HG02763 (cell line): ENCODE measurements at regions not wholly inside any gene's neighbourhood (a gene's known extent, or its start where the extent isn't known, plus 50 kb on each side); places are given as distances from the start of the nearest gene placed in this dataset.

ENCODE experiments used
- ATAC-seq: cut with Tn5 transposase; IDR thresholded peaks from one replicate; pipeline ENCODE4 v1.9.1; 2021; ENCODE audit warnings: mild to moderate bottlenecking, moderate library complexity; ENCODE audit not compliant: unreplicated experiment

DNA sequence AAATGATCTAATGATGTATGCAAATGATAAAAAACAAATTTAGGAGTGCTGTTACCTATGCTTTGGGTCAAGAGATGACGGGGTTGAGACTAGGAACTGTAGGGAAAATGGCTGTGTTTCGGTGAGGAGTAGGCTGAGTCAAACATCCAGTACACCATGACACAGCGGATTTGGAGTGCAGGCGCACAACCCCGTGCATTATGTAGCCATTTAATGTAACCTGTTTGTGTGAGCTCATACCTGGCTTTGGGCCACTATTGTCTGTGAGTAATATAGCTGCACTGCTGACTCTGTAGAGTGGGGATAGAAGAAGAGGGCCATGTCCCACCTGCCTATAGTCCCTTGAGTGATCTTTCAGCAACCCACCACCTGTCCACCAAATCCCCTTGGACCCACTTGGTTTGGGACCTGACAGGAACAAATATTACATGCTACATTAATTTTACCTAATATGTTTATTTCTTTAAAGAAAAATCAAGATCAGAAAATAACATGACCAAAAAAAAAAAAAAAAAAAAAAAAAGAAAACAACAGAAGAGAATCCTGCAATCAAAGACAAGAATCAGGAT lies 95.5 kb upstream of the KLHL1 start:
- no peak for ATAC-seq

DNA sequence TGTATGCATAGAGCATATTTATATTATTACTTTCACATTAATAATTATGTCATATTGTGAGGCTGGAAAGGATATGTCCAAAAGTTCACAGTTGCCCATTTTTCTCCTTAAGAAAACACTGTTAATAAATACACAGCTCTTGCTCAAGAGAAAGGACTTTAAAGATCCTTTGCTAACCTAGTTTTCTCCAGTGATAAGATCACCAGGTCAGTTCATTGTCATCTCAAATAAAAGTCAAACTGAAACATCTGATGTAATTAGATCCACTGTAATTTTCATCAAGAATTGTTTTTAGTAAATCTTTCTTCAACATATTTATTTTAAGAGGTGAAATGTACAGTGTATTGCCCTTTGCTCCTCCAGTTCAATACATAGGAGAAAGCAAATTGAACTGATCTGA lies 82.8 kb upstream of the KLHL1 start:
- ATAC-seq, result no peak

DNA sequence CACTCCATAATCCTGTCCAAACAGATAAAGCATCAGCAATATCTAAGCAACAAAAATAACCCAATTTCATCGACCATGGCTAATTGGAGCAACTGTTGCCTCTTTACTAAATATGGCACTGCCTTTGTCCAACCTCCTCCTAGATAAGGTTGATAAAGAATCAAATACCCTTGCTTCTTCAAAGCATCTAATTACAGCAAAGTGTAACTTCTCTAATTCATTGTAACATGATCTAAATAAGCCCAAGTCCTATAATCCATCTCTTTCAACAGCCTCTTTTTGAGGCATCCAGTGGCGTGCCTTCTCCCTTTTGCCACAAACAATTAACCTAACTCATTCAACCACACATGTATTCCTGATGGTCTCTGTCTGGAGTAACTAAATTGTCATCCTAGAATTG lies 81.7 kb upstream of the KLHL1 start:
- no peak for ATAC-seq

DNA sequence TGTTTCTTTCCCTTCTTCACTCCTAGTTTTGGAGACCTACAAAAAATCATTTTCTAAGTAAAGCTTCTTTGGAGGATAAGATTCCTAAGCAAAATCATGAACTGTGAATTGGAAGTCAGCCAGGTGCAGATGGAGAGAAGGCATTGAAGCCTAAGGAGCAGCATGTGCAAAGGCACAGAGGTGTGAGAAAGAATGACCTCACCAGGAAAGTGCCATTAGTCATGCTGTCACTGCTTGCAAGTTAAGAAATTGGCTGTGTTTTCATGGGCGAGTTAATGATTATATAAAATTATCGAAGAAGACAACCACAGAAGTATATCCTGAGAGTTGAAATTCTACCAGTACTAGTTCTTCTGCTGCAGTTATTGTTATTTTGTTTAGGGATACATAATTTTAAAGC lies 80.3 kb upstream of the KLHL1 start:
- no peak for ATAC-seq

DNA sequence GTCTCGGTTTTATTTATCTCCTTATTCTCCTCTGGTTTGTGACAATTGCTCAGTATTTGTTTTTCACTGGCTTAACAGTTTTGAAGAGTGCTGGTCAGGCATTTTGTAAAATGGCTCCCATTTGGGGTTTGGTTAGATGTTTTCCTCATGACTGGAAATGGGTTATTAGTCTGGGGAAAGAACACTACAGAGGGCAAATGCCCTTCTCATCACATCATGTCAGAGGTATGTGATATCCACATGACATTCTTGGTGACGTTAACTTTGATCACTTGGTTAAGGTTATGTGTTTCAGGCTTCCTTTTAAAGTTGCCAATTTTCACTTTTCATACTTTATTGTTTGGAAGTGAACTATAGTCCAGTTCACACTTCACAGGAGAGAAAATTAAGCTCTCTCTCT lies 74.8 kb upstream of the KLHL1 start:
- no peak for ATAC-seq
